Hematopoietic multipotent progenitor cell treated with erythropoietin and hydrocortisone succinate and interleukin-3 and kit ligand, for 4 days (in vitro differentiated cells): ENCODE measurements at regions not wholly inside any gene's neighbourhood (a gene's known extent, or its start where the extent isn't known, plus 50 kb on each side); places are given as distances from the start of the nearest gene placed in this dataset.
"Not testable (repeated sequence)": the region's sequence is repeated elsewhere in the genome, so short reads cannot be mapped to it uniquely, and the experiment has no call there.

Source experiments
- DNase-seq: peaks from one replicate; pipeline ENCODE4 v3.0.0-alpha.2; 2015

- no peak for DNase-seq
Observed at GRCh38 chr13:46498650-46499049, 54.3 kb upstream of the LRCH1 start.

- DNase-seq: no peak
Observed at GRCh38 chr13:46496086-46496485, 56.9 kb upstream of the LRCH1 start.

GRCh38 chr13:46495651-46496050, 57.3 kb upstream of the LRCH1 start:
- DNase-seq: no peak

- no peak for DNase-seq
Observed at GRCh38 chr13:46495066-46495465, 57.9 kb upstream of the LRCH1 start.

GRCh38 chr13:46492946-46493345, 60.0 kb upstream of the LRCH1 start:
- DNase-seq: peak; percentile 73

- DNase-seq: no peak
Observed at GRCh38 chr13:46491641-46492040, 61.3 kb upstream of the LRCH1 start.

- DNase-seq: not testable (repeated sequence)
Observed at GRCh38 chr13:46490713-46491112, 62.3 kb upstream of the LRCH1 start.

GRCh38 chr13:46490129-46490528, 62.8 kb upstream of the LRCH1 start:
- no peak for DNase-seq

- DNase-seq: no peak
Observed at GRCh38 chr13:46489586-46490023, 63.4 kb upstream of the LRCH1 start.

- no peak for DNase-seq
Observed at GRCh38 chr13:46487748-46488147, 65.2 kb upstream of the LRCH1 start.

- DNase-seq: no peak
Observed at GRCh38 chr13:46486270-46486669, 66.7 kb upstream of the LRCH1 start.

GRCh38 chr13:46484561-46484960, 68.4 kb upstream of the LRCH1 start:
- no peak for DNase-seq

- no peak for DNase-seq
Observed at GRCh38 chr13:46481166-46481565, 71.8 kb upstream of the LRCH1 start.

- no peak for DNase-seq
Observed at GRCh38 chr13:46480131-46480530, 72.8 kb upstream of the LRCH1 start.

GRCh38 chr13:46479691-46480090, 73.3 kb upstream of the LRCH1 start:
- no peak for DNase-seq

- DNase-seq: no peak
Observed at GRCh38 chr13:46479283-46479682, 73.7 kb upstream of the LRCH1 start.

- no peak for DNase-seq
Observed at GRCh38 chr13:46478651-46479050, 74.3 kb upstream of the LRCH1 start.

GRCh38 chr13:46476174-46476573, 76.8 kb upstream of the LRCH1 start:
- DNase-seq: no peak

- DNase-seq: no peak
Observed at GRCh38 chr13:46475541-46475991, 77.4 kb upstream of the LRCH1 start.

- no peak for DNase-seq
Observed at GRCh38 chr13:46473806-46474205, 79.2 kb upstream of the LRCH1 start.

- DNase-seq: no peak
Observed at GRCh38 chr13:46472384-46472783, 80.6 kb upstream of the LRCH1 start.

GRCh38 chr13:46469699-46470098, 82.6 kb upstream of the RUBCNL start:
- DNase-seq: not testable (repeated sequence)

- DNase-seq: peak; percentile 45
Observed at GRCh38 chr13:46468570-46469463, 81.8 kb upstream of the RUBCNL start.

- DNase-seq: not testable (repeated sequence)
Observed at GRCh38 chr13:46467694-46468093, 80.6 kb upstream of the RUBCNL start.

- DNase-seq: not testable (repeated sequence)
Observed at GRCh38 chr13:46466074-46466473, 79.0 kb upstream of the RUBCNL start.
